Loucy (cell line): ENCODE measurements at regions not wholly inside any gene's neighbourhood (a gene's known extent, or its start where the extent isn't known, plus 50 kb on each side); places are given as distances from the start of the nearest gene placed in this dataset.

Source experiments
- H2AFZ ChIP-seq: fragments of 200-600 bp; sonication (generic); 2 replicates; pipeline ENCODE4 v1.6.0; 2016; ENCODE audit warnings: antibody characterized with exemption, mild to moderate bottlenecking, low read length, moderate library complexity
- H3F3A ChIP-seq: fragments of 200-600 bp; 2 replicates; pipeline ENCODE4 v1.6.0; 2016; ENCODE audit warnings: antibody characterized with exemption, low read depth, mild to moderate bottlenecking
- H3K27me3 ChIP-seq: fragments of 200-600 bp; sonication (generic); 2 replicates; pipeline ENCODE4 v1.6.1; 2014; ENCODE audit warnings: low read length, mild to moderate bottlenecking; ENCODE audit not compliant: insufficient read depth, poor library complexity, severe bottlenecking
- H3K36me3 ChIP-seq: fragments of 200-600 bp; sonication (generic); 2 replicates; pipeline ENCODE4 v1.6.1; 2016; ENCODE audit warnings: low read length; ENCODE audit not compliant: insufficient read depth
- H3K4me1 ChIP-seq: fragments of 200-600 bp; sonication (generic); 2 replicates; pipeline ENCODE4 v1.5.1; 2014; ENCODE audit warnings: low read length, mild to moderate bottlenecking; ENCODE audit not compliant: insufficient read depth, poor library complexity, severe bottlenecking
- H3K4me2 ChIP-seq: fragments of 200-600 bp; sonication (generic); 2 replicates; pipeline ENCODE4 v1.6.0; 2014; ENCODE audit warnings: antibody characterized with exemption, low read length, low read depth, mild to moderate bottlenecking; ENCODE audit not compliant: poor library complexity, severe bottlenecking
- H3K4me3 ChIP-seq: fragments of 200-600 bp; sonication (generic); 2 replicates; pipeline ENCODE4 v1.5.1; 2014; ENCODE audit warnings: low read length, mild to moderate bottlenecking, mixed read lengths; ENCODE audit not compliant: poor library complexity, severe bottlenecking
- H3K79me2 ChIP-seq: fragments of 200-600 bp; sonication (generic); 2 replicates; pipeline ENCODE4 v1.6.1; 2014; ENCODE audit warnings: low read length; ENCODE audit not compliant: insufficient read depth
- H3K9ac ChIP-seq: fragments of 200-600 bp; sonication (generic); 2 replicates; pipeline ENCODE4 v1.6.0; 2014; ENCODE audit warnings: mild to moderate bottlenecking, low read depth, low read length, moderate library complexity; ENCODE audit not compliant: poor library complexity, severe bottlenecking
- H3K9me2 ChIP-seq: fragments of 200-600 bp; sonication (generic); replicated peaks from 2 replicates; pipeline ENCODE4 v1.6.1; 2016; ENCODE audit warnings: low read depth, low read length, mixed read lengths
- H3K9me3 ChIP-seq: fragments of 200-600 bp; sonication (generic); 2 replicates; pipeline ENCODE4 v1.6.1; 2014; ENCODE audit warnings: mild to moderate bottlenecking, antibody characterized with exemption, low read length, low read depth; ENCODE audit not compliant: insufficient read depth
- H4K20me1 ChIP-seq: fragments of 200-600 bp; sonication (generic); 2 replicates; pipeline ENCODE4 v1.6.0; 2014; ENCODE audit warnings: antibody characterized with exemption, low read length, mild to moderate bottlenecking; ENCODE audit not compliant: insufficient read depth, poor library complexity, severe bottlenecking
- CTCF ChIP-seq: fragments of 200-600 bp; sonication (generic); conservative IDR thresholded peaks from 2 replicates; pipeline ENCODE4 v1.5.1; 2014; ENCODE audit warnings: mild to moderate bottlenecking, antibody characterized with exemption, low read length
- EZH2phosphoT487 ChIP-seq: fragments of 200-600 bp; IDR thresholded peaks from 2 replicates; pipeline ENCODE4 v1.6.1; 2018; ENCODE audit warnings: antibody characterized with exemption, mild to moderate bottlenecking, moderate library complexity, borderline replicate concordance

- Histone ChIP-seq H3K36me3 (no peaks in the 10 kb centered on the region), H4K20me1 (no peaks in the 10 kb centered on the region), H3K4me2 (no peak overlapping the region), H3F3A (no peaks in the 10 kb centered on the region), H3K9me2 (no peaks in the 10 kb centered on the region), H3K4me3 (no peak overlapping the region), H3K4me1 (peaks cover 6% of the 10 kb centered on the region), H3K9ac (no peak overlapping the region), H2AFZ (no peak overlapping the region), H3K9me3 (no peaks in the 10 kb centered on the region), H3K27me3 (no peaks in the 10 kb centered on the region), H3K79me2 (no peaks in the 10 kb centered on the region)
- TF ChIP-seq EZH2phosphoT487 = no peak
Measured at GRCh38 chr11:95693298-95693697, 96.3 kb downstream of the FAM76B start.

GRCh38 chr11:95692526-95693260 is 96.9 kb downstream of the FAM76B start:
- Histone ChIP-seq H3K9me3 (no peaks in the 10 kb centered on the region), H3K4me3 (no peak overlapping the region), H3K4me2 (no peak overlapping the region)

GRCh38 chr11:95690100-95690499 is 99.5 kb downstream of the FAM76B start:
- H3K4me3 ChIP-seq = no peak overlapping the region
- no peak overlapping the region for H2AFZ ChIP-seq
- TF ChIP-seq EZH2phosphoT487 = no peak
- TF ChIP-seq CTCF = no peak
- H3F3A ChIP-seq = no peaks in the 10 kb centered on the region
- H3K36me3 ChIP-seq = no peaks in the 10 kb centered on the region
- no peaks in the 10 kb centered on the region for H3K9me2 ChIP-seq
- no peaks in the 10 kb centered on the region for H3K4me1 ChIP-seq
- H3K4me2 ChIP-seq = no peak overlapping the region
- no peak overlapping the region for H3K9ac ChIP-seq
- no peaks in the 10 kb centered on the region for H3K79me2 ChIP-seq
- no peaks in the 10 kb centered on the region for H4K20me1 ChIP-seq
- no peaks in the 10 kb centered on the region for H3K9me3 ChIP-seq
- no peaks in the 10 kb centered on the region for H3K27me3 ChIP-seq

More at GRCh38 chr11:95692526-95693260, 96.9 kb downstream of the FAM76B start:
- Histone ChIP-seq H3F3A (no peaks in the 10 kb centered on the region), H3K36me3 (no peaks in the 10 kb centered on the region), H3K9me2 (no peaks in the 10 kb centered on the region), H3K27me3 (no peaks in the 10 kb centered on the region), H4K20me1 (no peaks in the 10 kb centered on the region), H3K79me2 (no peaks in the 10 kb centered on the region), H3K9ac (no peak overlapping the region), H2AFZ (no peak overlapping the region), H3K4me1 (no peaks in the 10 kb centered on the region)
- TF ChIP-seq EZH2phosphoT487 (no peak), CTCF (no peak)
